Keratinocyte (primary cell): ENCODE measurements at regions not wholly inside any gene's neighbourhood (a gene's known extent, or its start where the extent isn't known, plus 50 kb on each side); places are given as distances from the start of the nearest gene placed in this dataset.

Experiments
- DNase-seq: peaks from one replicate; pipeline ENCODE4 v3.0.0-alpha.2; 2011; ENCODE audit warnings: low read depth, missing footprints, low spot score
- FAIRE-seq: peaks from 2 replicates; lab custom pipeline; 2011; peaks lifted over from hg19 to GRCh38; lab: Jason Lieb, UNC
- H2AFZ ChIP-seq: 2 replicates; pipeline ENCODE4 v1.6.0; 2012; ENCODE audit warnings: low read length, control low read depth, inconsistent platforms; ENCODE audit not compliant: control insufficient read depth
- H3K27ac ChIP-seq: 2 replicates; pipeline ENCODE4 v1.5.1; 2011; ENCODE audit warnings: low read length; ENCODE audit not compliant: control insufficient read depth, insufficient read depth
- H3K27me3 ChIP-seq: 3 replicates; pipeline ENCODE4 v1.6.0; 2011; ENCODE audit warnings: low read length; ENCODE audit not compliant: control insufficient read depth, insufficient read depth; ENCODE audit errors: extremely low read depth
- H3K36me3 ChIP-seq, 2 experiments: 2 replicates in 1 of 2; 3 replicates in 1 of 2; pipeline ENCODE4 v1.5.1; 2011; ENCODE audit warnings: low read length in 2 of 2, mild to moderate bottlenecking in 1 of 2; ENCODE audit not compliant: control insufficient read depth in 2 of 2, insufficient read depth in 2 of 2; ENCODE audit errors: extremely low read depth in 1 of 2
- H3K4me1 ChIP-seq: 3 replicates; pipeline ENCODE4 v1.5.1; 2011; ENCODE audit warnings: low read length; ENCODE audit not compliant: control insufficient read depth, insufficient read depth; ENCODE audit errors: extremely low read depth
- H3K4me2 ChIP-seq: 3 replicates; pipeline ENCODE4 v1.6.0; 2011; ENCODE audit warnings: low read depth, low read length; ENCODE audit not compliant: control insufficient read depth, insufficient read depth; ENCODE audit errors: extremely low read depth
- H3K4me3 ChIP-seq, 3 experiments: fragments of 200-600 bp in 1 of 3; sonication (generic) in 1 of 3; 2 replicates in 2 of 3; 3 replicates in 1 of 3; pipeline ENCODE4 v1.5.1; 2011 to 2016; ENCODE audit warnings: low read length in 3 of 3, mild to moderate bottlenecking in 3 of 3, control low read depth in 2 of 3, inconsistent platforms in 1 of 3, low read depth in 1 of 3, mixed read lengths in 1 of 3, mixed run types in 1 of 3, moderate library complexity in 1 of 3; ENCODE audit not compliant: control insufficient read depth in 2 of 3, insufficient read depth in 2 of 3; ENCODE audit errors: extremely low read depth in 1 of 3
- H3K79me2 ChIP-seq: 2 replicates; pipeline ENCODE4 v1.6.0; 2012; ENCODE audit warnings: low read length; ENCODE audit not compliant: control insufficient read depth, insufficient read depth
- H3K9ac ChIP-seq: 3 replicates; pipeline ENCODE4 v1.6.0; 2011; ENCODE audit warnings: low read length; ENCODE audit not compliant: control insufficient read depth, insufficient read depth; ENCODE audit errors: extremely low read depth
- H3K9me1 ChIP-seq: 3 replicates; pipeline ENCODE4 v1.6.0; 2011; ENCODE audit warnings: low read length; ENCODE audit not compliant: control insufficient read depth, insufficient read depth; ENCODE audit errors: extremely low read depth
- H3K9me3 ChIP-seq: 2 replicates; pipeline ENCODE4 v1.5.1; 2012; ENCODE audit warnings: low read depth, low read length; ENCODE audit not compliant: control insufficient read depth
- H4K20me1 ChIP-seq: 3 replicates; pipeline ENCODE4 v1.6.0; 2011; ENCODE audit warnings: low read length; ENCODE audit not compliant: control insufficient read depth, insufficient read depth; ENCODE audit errors: extremely low read depth
- EZH2 ChIP-seq: IDR thresholded peaks from one replicate; pipeline ENCODE4 v1.6.1; 2012; ENCODE audit warnings: inconsistent platforms, mild to moderate bottlenecking, low read length, moderate library complexity
- dilution Hi-C: fragments of 300-500 bp; cut with MboI; formaldehyde crosslinking; loops from one replicate; pipeline ENCODE4 v1.7.0; 2020; ENCODE audit warnings: low sequenced_read_pairs; ENCODE audit not compliant: extremely low pct_ligation_motif_present
- TF ChIP-seq, protein P1 (sequence below), 3 experiments: IDR thresholded peaks in 1 of 3; conservative IDR thresholded peaks in 1 of 3; optimal IDR thresholded peaks in 1 of 3; 2 replicates in 2 of 3; 3 replicates in 1 of 3; pipeline versions ENCODE3 to v1.5.1; 2011; ENCODE audit warnings: low read length in 3 of 3, mild to moderate bottlenecking in 3 of 3, moderate library complexity in 2 of 3, control low read depth in 1 of 3, inconsistent platforms in 1 of 3; ENCODE audit not compliant: insufficient read depth in 2 of 3; ENCODE audit errors: extremely low read depth in 1 of 3

- Histone ChIP-seq H4K20me1 (no peaks in the 10 kb centered on the region), H3K9me3 (no peaks in the 10 kb centered on the region), H3K9ac (no peak overlapping the region), H3K4me3 (no peak overlapping the region), H3K9me1 (no peaks in the 10 kb centered on the region), H3K4me1 (no peaks in the 10 kb centered on the region), H3K36me3 (no peaks in the 10 kb centered on the region), H3K4me2 (no peak overlapping the region), H2AFZ (no peak overlapping the region), H3K27me3 (no peaks in the 10 kb centered on the region), H3K79me2 (no peaks in the 10 kb centered on the region), H3K27ac (no peak overlapping the region)
- TF ChIP-seq, protein P1, sequence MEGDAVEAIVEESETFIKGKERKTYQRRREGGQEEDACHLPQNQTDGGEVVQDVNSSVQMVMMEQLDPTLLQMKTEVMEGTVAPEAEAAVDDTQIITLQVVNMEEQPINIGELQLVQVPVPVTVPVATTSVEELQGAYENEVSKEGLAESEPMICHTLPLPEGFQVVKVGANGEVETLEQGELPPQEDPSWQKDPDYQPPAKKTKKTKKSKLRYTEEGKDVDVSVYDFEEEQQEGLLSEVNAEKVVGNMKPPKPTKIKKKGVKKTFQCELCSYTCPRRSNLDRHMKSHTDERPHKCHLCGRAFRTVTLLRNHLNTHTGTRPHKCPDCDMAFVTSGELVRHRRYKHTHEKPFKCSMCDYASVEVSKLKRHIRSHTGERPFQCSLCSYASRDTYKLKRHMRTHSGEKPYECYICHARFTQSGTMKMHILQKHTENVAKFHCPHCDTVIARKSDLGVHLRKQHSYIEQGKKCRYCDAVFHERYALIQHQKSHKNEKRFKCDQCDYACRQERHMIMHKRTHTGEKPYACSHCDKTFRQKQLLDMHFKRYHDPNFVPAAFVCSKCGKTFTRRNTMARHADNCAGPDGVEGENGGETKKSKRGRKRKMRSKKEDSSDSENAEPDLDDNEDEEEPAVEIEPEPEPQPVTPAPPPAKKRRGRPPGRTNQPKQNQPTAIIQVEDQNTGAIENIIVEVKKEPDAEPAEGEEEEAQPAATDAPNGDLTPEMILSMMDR (optimal IDR thresholded peaks at IDR 0.05 in 1 of 3, IDR thresholded peaks at IDR 0.05 in 1 of 3, conservative IDR thresholded peaks at IDR 0.05 in 1 of 3; ENCODE audit: extremely low read depth in 1 of 3, insufficient read depth in 2 of 3, low read length in 3 of 3), result no peak
- TF ChIP-seq EZH2, result no peak
- dilution Hi-C loops, result no loop called here
- FAIRE-seq (no peak), DNase-seq (no peak)
Observed at GRCh38 chr2:57434441-57434840, 612.2 kb upstream of the VRK2 start.

GRCh38 chr2:57434972-57435371 lies 611.6 kb upstream of the VRK2 start:
- DNase-seq (no peak), FAIRE-seq (peak; percentile 9)
- Histone ChIP-seq H3K4me1 (no peaks in the 10 kb centered on the region), H3K9me3 (no peaks in the 10 kb centered on the region), H4K20me1 (no peaks in the 10 kb centered on the region), H3K9me1 (no peaks in the 10 kb centered on the region), H3K36me3 (no peaks in the 10 kb centered on the region), H3K79me2 (no peaks in the 10 kb centered on the region), H3K4me3 (no peak overlapping the region), H3K4me2 (no peak overlapping the region), H3K27ac (no peak overlapping the region), H3K27me3 (no peaks in the 10 kb centered on the region), H3K9ac (no peak overlapping the region), H2AFZ (no peak overlapping the region)
- TF ChIP-seq, protein P1 (optimal IDR thresholded peaks at IDR 0.05 in 1 of 3, IDR thresholded peaks at IDR 0.05 in 1 of 3, conservative IDR thresholded peaks at IDR 0.05 in 1 of 3; ENCODE audit: extremely low read depth in 1 of 3, insufficient read depth in 2 of 3, low read length in 3 of 3), result no peak
- no peak for TF ChIP-seq EZH2
- dilution Hi-C loops, result no loop called here
